HG03108 (cell line): ENCODE measurements at regions not wholly inside any gene's neighbourhood (a gene's known extent, or its start where the extent isn't known, plus 50 kb on each side); places are given as distances from the start of the nearest gene placed in this dataset.

Experiments used
- ATAC-seq: cut with Tn5 transposase; IDR thresholded peaks from one replicate; pipeline ENCODE4 v1.9.1; 2021; ENCODE audit warnings: moderate library complexity; ENCODE audit not compliant: unreplicated experiment

GRCh38 chr11:97972731-97973130, 1048.0 kb upstream of the CNTN5 start:
- ATAC-seq: no peak

GRCh38 chr11:97973352-97973857, 1047.3 kb upstream of the CNTN5 start:
- ATAC-seq: no peak

DNA sequence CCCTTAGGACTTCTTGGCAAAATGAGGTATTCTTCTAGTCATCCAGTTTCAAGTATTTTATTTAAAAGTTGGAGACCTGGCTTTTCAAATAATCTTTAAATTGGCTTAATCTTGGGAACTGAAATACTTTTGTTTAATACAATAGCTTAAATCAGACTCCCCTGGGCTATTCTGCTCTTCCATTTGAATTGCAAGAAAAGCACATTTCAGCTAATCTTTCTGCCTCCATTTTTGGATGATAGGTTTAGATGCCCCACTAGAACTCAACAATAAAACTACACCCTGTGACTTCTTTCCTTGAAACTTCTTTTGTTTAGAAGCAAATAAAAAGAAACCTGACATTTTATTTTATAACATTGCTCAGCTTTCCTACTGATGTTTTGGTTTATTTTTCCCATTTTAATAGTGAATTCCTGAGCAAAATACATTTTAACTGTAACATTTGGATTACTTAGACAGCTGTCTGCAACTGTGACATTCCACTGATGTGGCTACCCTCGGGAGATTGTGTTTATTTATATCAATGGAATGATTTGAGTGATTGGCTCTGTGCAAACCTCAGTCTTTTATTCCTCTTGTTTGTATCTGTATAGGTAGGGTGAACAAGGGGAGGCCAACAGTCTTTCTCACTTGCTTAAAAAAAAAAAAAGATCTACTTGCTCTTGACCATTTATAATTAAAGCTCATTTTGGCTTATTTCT, 1045.8 kb upstream of the CNTN5 start:
- ATAC-seq: no peak

DNA sequence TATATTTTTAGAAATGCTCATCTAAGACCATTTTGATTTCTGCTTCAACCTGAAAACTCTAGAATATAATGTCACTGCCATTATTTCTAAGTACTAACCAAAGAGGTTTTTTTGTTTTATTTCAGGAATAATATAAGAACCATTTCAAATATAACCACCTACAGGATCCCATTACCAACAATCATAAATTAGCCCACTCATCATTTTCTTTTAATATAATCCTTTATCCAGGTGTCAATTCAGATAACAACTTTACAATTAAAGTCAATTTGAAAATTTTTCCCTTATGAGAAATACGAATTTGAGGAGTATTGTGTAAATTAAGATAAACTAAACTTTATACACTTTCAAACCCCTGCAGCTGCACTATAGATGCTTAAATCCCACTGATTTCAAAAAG, 1043.0 kb upstream of the CNTN5 start:
- no peak for ATAC-seq

- ATAC-seq: no peak
These were observed 1041.0 kb upstream of the CNTN5 start for GRCh38 chr11:97979741-97980140.

GRCh38 chr11:97982512-97982911, 1038.2 kb upstream of the CNTN5 start:
- no peak for ATAC-seq

- no peak for ATAC-seq
These were observed 1031.6 kb upstream of the CNTN5 start for GRCh38 chr11:97989121-97989520.

- ATAC-seq: no peak
These were observed 1030.4 kb upstream of the CNTN5 start for GRCh38 chr11:97990162-97990920.

- ATAC-seq: no peak
These were observed 1027.2 kb upstream of the CNTN5 start for GRCh38 chr11:97993562-97993961.

GRCh38 chr11:97995874-97996273, 1024.9 kb upstream of the CNTN5 start:
- no peak for ATAC-seq

DNA sequence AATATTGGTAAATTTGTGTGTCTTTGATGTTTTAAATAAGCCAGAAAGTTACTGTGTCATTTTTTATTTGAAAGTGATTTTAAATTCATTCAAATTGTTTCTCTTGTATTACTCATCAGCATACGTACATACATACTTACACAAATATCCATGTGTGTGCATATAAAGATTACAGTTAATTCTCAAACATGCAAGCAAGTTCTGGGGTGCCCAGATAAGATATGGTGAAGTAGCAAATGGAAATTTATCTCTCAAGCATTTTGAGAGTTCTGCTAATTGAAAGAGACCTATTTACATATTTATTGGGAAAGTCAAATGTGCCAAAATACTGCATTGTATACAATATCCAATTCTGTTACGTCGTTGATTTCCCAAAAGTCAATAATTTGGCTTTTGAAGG, 1024.0 kb upstream of the CNTN5 start:
- ATAC-seq: no peak

DNA sequence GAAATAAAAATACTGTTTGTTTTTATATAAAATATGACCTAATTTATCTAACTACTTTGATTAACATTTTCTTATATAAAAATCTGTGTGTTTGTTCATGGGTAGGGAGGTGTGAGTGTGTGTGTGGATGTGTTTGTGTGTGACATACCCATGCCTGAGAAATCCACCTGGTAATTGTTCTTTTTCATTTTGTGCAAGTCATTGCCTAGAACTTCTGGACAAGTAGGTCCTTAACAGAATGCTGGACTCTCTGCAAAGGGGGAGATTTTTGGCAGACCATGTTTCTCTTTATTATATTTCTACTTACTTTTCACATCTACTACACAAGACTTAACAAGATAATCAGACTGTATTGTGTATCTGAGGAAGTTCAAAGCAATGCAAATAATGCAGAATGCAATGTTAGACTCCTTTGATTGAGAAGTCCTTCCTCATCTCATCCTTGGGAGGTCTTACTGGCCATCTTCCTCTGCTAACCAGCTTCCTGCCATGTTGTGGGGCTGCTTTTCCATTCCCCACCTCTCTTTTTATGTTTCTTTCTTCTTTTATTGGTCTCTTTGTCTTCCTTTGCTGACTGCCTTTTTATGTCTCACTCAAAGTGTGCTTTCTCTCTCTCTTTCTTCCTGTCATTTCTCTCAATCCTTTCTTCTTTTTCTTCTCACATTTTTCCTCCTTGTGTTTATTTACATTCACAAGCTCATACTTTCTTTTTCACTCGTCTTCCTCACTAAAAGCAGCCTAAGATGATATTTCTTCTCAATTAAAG, 1017.0 kb upstream of the CNTN5 start:
- no peak for ATAC-seq

- no peak for ATAC-seq
These were observed 1013.7 kb upstream of the CNTN5 start for GRCh38 chr11:98007072-98007471.

- ATAC-seq: no peak
These were observed 993.1 kb upstream of the CNTN5 start for GRCh38 chr11:98027652-98028051.

GRCh38 chr11:98029832-98030231, 990.9 kb upstream of the CNTN5 start:
- no peak for ATAC-seq

GRCh38 chr11:98036810-98037209, 983.9 kb upstream of the CNTN5 start:
- no peak for ATAC-seq

DNA sequence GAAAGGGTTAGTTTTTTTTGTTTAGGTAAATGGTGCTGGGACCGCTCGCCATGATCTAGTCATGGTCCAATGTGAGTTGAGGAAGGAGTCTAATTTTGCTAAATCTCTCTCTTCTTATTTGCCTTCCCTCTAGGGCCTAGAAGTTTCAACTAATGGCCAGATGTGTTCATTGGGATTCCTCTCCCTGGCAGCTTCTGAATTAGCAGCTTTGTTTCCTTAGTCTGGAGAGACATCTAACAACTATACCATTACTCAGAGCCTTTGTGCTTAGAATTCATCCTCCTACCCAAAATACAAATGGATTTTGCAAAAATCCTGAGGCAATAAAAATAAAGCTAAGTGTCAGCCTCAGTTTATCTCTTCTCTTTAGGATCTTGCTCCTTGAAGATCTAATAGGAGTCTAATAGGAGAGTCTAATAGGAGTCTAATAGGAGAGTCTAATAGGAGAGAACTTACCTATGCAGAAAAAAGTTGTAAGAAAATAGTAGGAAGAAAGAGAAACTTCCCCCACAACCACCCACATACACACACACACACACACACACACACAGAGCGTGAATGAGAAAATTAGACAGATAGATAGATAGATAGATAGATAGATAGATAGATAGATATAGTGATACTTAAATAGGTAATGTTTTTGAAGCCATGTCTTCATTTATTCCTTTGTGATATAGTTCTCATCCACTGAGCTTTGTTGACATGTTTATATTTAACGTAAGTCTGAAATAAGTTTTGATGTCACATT, 980.5 kb upstream of the CNTN5 start:
- no peak for ATAC-seq

DNA sequence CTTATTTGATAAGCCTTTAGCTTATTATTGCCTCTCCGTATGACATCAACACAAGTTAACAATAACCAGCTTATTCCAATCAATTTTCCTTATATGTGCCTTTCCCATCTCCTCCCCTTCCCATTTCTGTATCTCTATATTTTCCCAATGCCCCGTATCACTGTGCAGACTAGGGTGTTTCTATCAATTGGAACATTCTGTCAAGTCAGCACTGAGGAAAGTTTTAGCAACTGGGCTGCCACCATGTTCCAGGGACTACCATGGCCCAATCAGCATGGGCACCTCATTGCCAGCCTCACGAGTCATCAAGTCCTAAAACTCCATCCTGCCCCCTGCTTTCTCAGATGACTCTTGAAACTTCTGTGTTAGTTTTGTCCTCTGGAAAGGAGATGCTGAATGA, 973.1 kb upstream of the CNTN5 start:
- ATAC-seq: no peak

GRCh38 chr11:98053851-98054250, 966.9 kb upstream of the CNTN5 start:
- no peak for ATAC-seq

DNA sequence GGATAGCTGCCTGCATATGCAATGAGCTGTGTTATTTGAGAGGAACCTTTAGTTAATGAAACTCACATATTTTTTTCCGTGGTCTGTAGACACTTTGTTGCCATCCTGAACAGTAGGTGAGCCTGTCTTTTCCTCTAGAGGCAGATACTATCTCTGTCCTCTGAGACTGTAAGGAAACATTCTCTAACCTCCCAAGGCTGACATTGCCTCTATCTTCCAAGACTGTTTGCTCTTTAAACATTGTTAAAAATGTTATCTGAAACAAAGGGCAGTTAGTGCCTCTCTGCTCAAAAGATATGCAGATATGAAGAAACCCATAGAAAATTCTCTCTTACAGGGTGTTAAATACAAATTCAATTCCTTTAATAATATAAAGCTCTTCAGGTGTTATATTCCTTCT, 963.8 kb upstream of the CNTN5 start:
- ATAC-seq: no peak

GRCh38 chr11:98059488-98059887, 961.3 kb upstream of the CNTN5 start:
- ATAC-seq: no peak
